CD8-positive, alpha-beta memory T cell (primary cell): ENCODE measurements at regions not wholly inside any gene's neighbourhood (a gene's known extent, or its start where the extent isn't known, plus 50 kb on each side); places are given as distances from the start of the nearest gene placed in this dataset.

ENCODE experiments used
- CTCF ChIA-PET: fragments of 350-600 bp; sonication (Branson Sonifier 250); formaldehyde crosslinking; loops from one replicate; lab custom pipeline; 2021; ENCODE audit warnings: antibody characterized with exemption; lab: Charles Lee
- POLR2A ChIA-PET: fragments of 350-600 bp; sonication (Branson Sonifier 250); formaldehyde crosslinking; loops from one replicate; lab custom pipeline; 2021; ENCODE audit warnings: antibody characterized with exemption; lab: Charles Lee
- DNase-seq, 5 donors: peaks; one replicate each; pipeline versions ENCODE4 v3.0.0 to v3.0.0-alpha.2; 2020 to 2022; ENCODE audit warnings: mixed read lengths in 1 of 5
- H3K27ac ChIP-seq: one replicate; pipeline ENCODE4 v1.7.0; 2013; ENCODE audit warnings: low read depth, mild to moderate bottlenecking, low read length, moderate library complexity
- H3K27me3 ChIP-seq: 2 replicates; pipeline ENCODE4 v1.7.0; 2013; ENCODE audit warnings: low read length, mild to moderate bottlenecking; ENCODE audit not compliant: insufficient read depth, poor library complexity, severe bottlenecking
- H3K36me3 ChIP-seq: 2 replicates; pipeline ENCODE4 v1.7.0; 2013; ENCODE audit warnings: mild to moderate bottlenecking, low read length, moderate library complexity; ENCODE audit not compliant: insufficient read depth
- H3K4me1 ChIP-seq: 2 replicates; pipeline ENCODE4 v1.7.0; 2013; ENCODE audit warnings: mild to moderate bottlenecking, low read length, moderate library complexity; ENCODE audit not compliant: insufficient read depth
- H3K4me3 ChIP-seq: 2 replicates; pipeline ENCODE4 v1.7.0; 2013; ENCODE audit warnings: mild to moderate bottlenecking, low read length
- H3K9me3 ChIP-seq: 2 replicates; pipeline ENCODE4 v1.7.0; 2013; ENCODE audit warnings: mild to moderate bottlenecking, low read length
- H3K27ac Mint-ChIP-seq, 8 donors: one replicate each; pipeline ENCODE4 v1.8.0; 2020 to 2021; ENCODE audit warnings: mixed read lengths in 8 of 8, mild to moderate bottlenecking in 6 of 8, inconsistent platforms in 3 of 8, moderate library complexity in 3 of 8
- H3K27me3 Mint-ChIP-seq, 2 donors: one replicate each; pipeline ENCODE4 v1.8.0; 2020 to 2021; ENCODE audit warnings: mixed read lengths in 2 of 2, mild to moderate bottlenecking in 1 of 2, moderate library complexity in 1 of 2
- H3K36me3 Mint-ChIP-seq, 3 donors: one replicate each; pipeline ENCODE4 v1.8.0; 2020 to 2021; ENCODE audit warnings: mixed read lengths in 3 of 3, inconsistent platforms in 1 of 3, mild to moderate bottlenecking in 1 of 3
- H3K4me1 Mint-ChIP-seq, 3 donors: one replicate each; pipeline ENCODE4 v1.8.0; 2020 to 2021; ENCODE audit warnings: mixed read lengths in 3 of 3, inconsistent platforms in 1 of 3, mild to moderate bottlenecking in 1 of 3
- H3K4me3 Mint-ChIP-seq, 7 donors: one replicate each; pipeline ENCODE4 v1.8.0; 2020 to 2021; ENCODE audit warnings: mixed read lengths in 7 of 7, mild to moderate bottlenecking in 6 of 7, moderate library complexity in 4 of 7, inconsistent platforms in 2 of 7
- H3K9me3 Mint-ChIP-seq, 5 donors: one replicate each; pipeline ENCODE4 v1.8.0; 2020 to 2022; ENCODE audit warnings: mixed read lengths in 5 of 5, mild to moderate bottlenecking in 3 of 5, moderate library complexity in 2 of 5, inconsistent platforms in 1 of 5

GRCh38 chr18:65359479-65359878 lies 391.3 kb upstream of the CDH7 start:
- no peaks in the 10 kb centered on the region for H3K27me3 Mint-ChIP-seq
- ChIA-PET POLR2A (no interaction called here), CTCF (no interaction called here)
- Histone ChIP-seq H3K27ac (no peak overlapping the region), H3K4me1 (no peaks in the 10 kb centered on the region), H3K36me3 (no peaks in the 10 kb centered on the region), H3K27me3 (no peaks in the 10 kb centered on the region), H3K4me3 (no peak overlapping the region), H3K9me3 (no peaks in the 10 kb centered on the region)
- H3K36me3 Mint-ChIP-seq: no peaks in the 10 kb centered on the region
- no peaks in the 10 kb centered on the region for H3K4me1 Mint-ChIP-seq
- DNase-seq: no peak
- H3K9me3 Mint-ChIP-seq: peaks cover 0 to 34% (median 6%) of the 10 kb centered on the region in 5 donors
- no peak overlapping the region for H3K4me3 Mint-ChIP-seq
- H3K27ac Mint-ChIP-seq: no peak overlapping the region

- Histone ChIP-seq H3K4me1 (no peaks in the 10 kb centered on the region), H3K27ac (no peak overlapping the region), H3K36me3 (no peaks in the 10 kb centered on the region), H3K9me3 (no peaks in the 10 kb centered on the region), H3K27me3 (no peaks in the 10 kb centered on the region), H3K4me3 (no peak overlapping the region)
- CTCF ChIA-PET: no interaction called here
- no peak overlapping the region for H3K27ac Mint-ChIP-seq
- H3K4me3 Mint-ChIP-seq: no peak overlapping the region
- H3K4me1 Mint-ChIP-seq: no peaks in the 10 kb centered on the region
- no peak for DNase-seq
- POLR2A ChIA-PET: no interaction called here
- no peaks in the 10 kb centered on the region for H3K27me3 Mint-ChIP-seq
- H3K36me3 Mint-ChIP-seq: no peaks in the 10 kb centered on the region
- H3K9me3 Mint-ChIP-seq: peaks cover 0 to 42% (median 6%) of the 10 kb centered on the region in 5 donors
Observed at GRCh38 chr18:65358306-65358705, 392.5 kb upstream of the CDH7 start.

GRCh38 chr18:65352186-65352585 lies 398.6 kb upstream of the CDH7 start:
- DNase-seq: no peak
- H3K36me3 Mint-ChIP-seq: no peaks in the 10 kb centered on the region
- CTCF ChIA-PET: no interaction called here
- Histone ChIP-seq H3K27me3 (no peaks in the 10 kb centered on the region), H3K36me3 (no peaks in the 10 kb centered on the region), H3K27ac (no peak overlapping the region), H3K4me3 (no peak overlapping the region), H3K4me1 (no peaks in the 10 kb centered on the region), H3K9me3 (no peaks in the 10 kb centered on the region)
- H3K27me3 Mint-ChIP-seq: no peaks in the 10 kb centered on the region
- no peak overlapping the region for H3K27ac Mint-ChIP-seq
- no peak overlapping the region for H3K4me3 Mint-ChIP-seq
- no peaks in the 10 kb centered on the region for H3K4me1 Mint-ChIP-seq
- H3K9me3 Mint-ChIP-seq: peaks cover 3 to 36% (median 4%) of the 10 kb centered on the region in 5 donors
- POLR2A ChIA-PET: no interaction called here

- H3K27me3 ChIP-seq: no peaks in the 10 kb centered on the region
- Mint-ChIP-seq H3K9me3 (peaks cover 0 to 26% (median 3%) of the 10 kb centered on the region in 5 donors), H3K4me3 (no peak overlapping the region), H3K36me3 (no peaks in the 10 kb centered on the region), H3K27ac (no peak overlapping the region), H3K4me1 (no peaks in the 10 kb centered on the region), H3K27me3 (no peaks in the 10 kb centered on the region)
- POLR2A ChIA-PET: no interaction called here
- H3K4me3 ChIP-seq: no peak overlapping the region
- no peak for DNase-seq
- CTCF ChIA-PET: no interaction called here
- no peak overlapping the region for H3K27ac ChIP-seq
- no peaks in the 10 kb centered on the region for H3K4me1 ChIP-seq
- no peaks in the 10 kb centered on the region for H3K9me3 ChIP-seq
- no peaks in the 10 kb centered on the region for H3K36me3 ChIP-seq
Observed at GRCh38 chr18:65349635-65350034, 401.2 kb upstream of the CDH7 start.

GRCh38 chr18:65347446-65347845 lies 403.4 kb upstream of the CDH7 start:
- no peaks in the 10 kb centered on the region for H3K27me3 Mint-ChIP-seq
- CTCF ChIA-PET: no interaction called here
- no peaks in the 10 kb centered on the region for H3K36me3 Mint-ChIP-seq
- H3K4me3 Mint-ChIP-seq: no peak overlapping the region
- POLR2A ChIA-PET: no interaction called here
- no peak overlapping the region for H3K27ac Mint-ChIP-seq
- Histone ChIP-seq H3K9me3 (no peaks in the 10 kb centered on the region), H3K27me3 (no peaks in the 10 kb centered on the region), H3K4me1 (no peaks in the 10 kb centered on the region), H3K27ac (no peak overlapping the region), H3K36me3 (no peaks in the 10 kb centered on the region), H3K4me3 (no peak overlapping the region)
- no peaks in the 10 kb centered on the region for H3K4me1 Mint-ChIP-seq
- no peak for DNase-seq
- H3K9me3 Mint-ChIP-seq: peaks cover 3 to 18% (median 5%) of the 10 kb centered on the region in 5 donors

GRCh38 chr18:65346086-65346485 lies 404.7 kb upstream of the CDH7 start:
- H3K27ac ChIP-seq: no peak overlapping the region
- POLR2A ChIA-PET: no interaction called here
- Mint-ChIP-seq H3K9me3 (peaks cover 3 to 23% (median 5%) of the 10 kb centered on the region in 5 donors), H3K27me3 (no peaks in the 10 kb centered on the region), H3K36me3 (no peaks in the 10 kb centered on the region), H3K27ac (no peak overlapping the region), H3K4me1 (no peaks in the 10 kb centered on the region), H3K4me3 (no peak overlapping the region)
- H3K36me3 ChIP-seq: no peaks in the 10 kb centered on the region
- DNase-seq: no peak
- H3K4me3 ChIP-seq: no peak overlapping the region
- H3K4me1 ChIP-seq: no peaks in the 10 kb centered on the region
- CTCF ChIA-PET: no interaction called here
- no peaks in the 10 kb centered on the region for H3K27me3 ChIP-seq
- H3K9me3 ChIP-seq: no peaks in the 10 kb centered on the region

- POLR2A ChIA-PET: no interaction called here
- CTCF ChIA-PET: no interaction called here
- H3K9me3 ChIP-seq: no peaks in the 10 kb centered on the region
- no peaks in the 10 kb centered on the region for H3K4me1 ChIP-seq
- H3K4me3 ChIP-seq: no peak overlapping the region
- H3K27me3 ChIP-seq: no peaks in the 10 kb centered on the region
- no peaks in the 10 kb centered on the region for H3K4me1 Mint-ChIP-seq
- no peak overlapping the region for H3K27ac Mint-ChIP-seq
- H3K27ac ChIP-seq: no peak overlapping the region
- H3K4me3 Mint-ChIP-seq: no peak overlapping the region
- peaks cover 2 to 20% (median 11%) of the 10 kb centered on the region in 5 donors for H3K9me3 Mint-ChIP-seq
- no peak for DNase-seq
- no peaks in the 10 kb centered on the region for H3K36me3 ChIP-seq
- H3K27me3 Mint-ChIP-seq: no peaks in the 10 kb centered on the region
- H3K36me3 Mint-ChIP-seq: no peaks in the 10 kb centered on the region
Observed at GRCh38 chr18:65343571-65343970, 407.2 kb upstream of the CDH7 start.

GRCh38 chr18:65336411-65336810 lies 414.4 kb upstream of the CDH7 start:
- no peaks in the 10 kb centered on the region for H3K9me3 ChIP-seq
- no peaks in the 10 kb centered on the region for H3K27me3 Mint-ChIP-seq
- POLR2A ChIA-PET: no interaction called here
- CTCF ChIA-PET: no interaction called here
- no peaks in the 10 kb centered on the region for H3K4me1 Mint-ChIP-seq
- peaks cover 0 to 1% (median 0%) of the 10 kb centered on the region in 3 donors for H3K36me3 Mint-ChIP-seq
- no peak overlapping the region for H3K27ac ChIP-seq
- H3K4me1 ChIP-seq: no peaks in the 10 kb centered on the region
- peaks cover 0 to 22% (median 17%) of the 10 kb centered on the region in 5 donors for H3K9me3 Mint-ChIP-seq
- no peaks in the 10 kb centered on the region for H3K36me3 ChIP-seq
- H3K27me3 ChIP-seq: no peaks in the 10 kb centered on the region
- H3K4me3 Mint-ChIP-seq: no peak overlapping the region
- no peak overlapping the region for H3K27ac Mint-ChIP-seq
- H3K4me3 ChIP-seq: no peak overlapping the region
- DNase-seq: no peak

- Mint-ChIP-seq H3K27ac (no peak overlapping the region), H3K4me3 (no peak overlapping the region), H3K4me1 (no peaks in the 10 kb centered on the region), H3K36me3 (peaks cover 0 to 1% (median 0%) of the 10 kb centered on the region in 3 donors), H3K9me3 (peaks cover 0 to 39% (median 5%) of the 10 kb centered on the region in 5 donors), H3K27me3 (no peaks in the 10 kb centered on the region)
- ChIA-PET POLR2A (no interaction called here), CTCF (no interaction called here)
- DNase-seq: no peak
- no peak overlapping the region for H3K4me3 ChIP-seq
- H3K27ac ChIP-seq: no peak overlapping the region
- no peaks in the 10 kb centered on the region for H3K4me1 ChIP-seq
- no peaks in the 10 kb centered on the region for H3K27me3 ChIP-seq
- no peaks in the 10 kb centered on the region for H3K36me3 ChIP-seq
- peaks cover 5% of the 10 kb centered on the region for H3K9me3 ChIP-seq
Observed at GRCh38 chr18:65329010-65329409, 421.8 kb upstream of the CDH7 start.
